Stimulated activated CD4-positive, alpha-beta T cell treated with anti-CD3 and anti-CD28 coated beads, Interleukin-15, amount 100 ng/mL, for 1 hour (primary cell): ENCODE measurements at regions not wholly inside any gene's neighbourhood (a gene's known extent, or its start where the extent isn't known, plus 50 kb on each side); places are given as distances from the start of the nearest gene placed in this dataset.
"Not testable (repeated sequence)": the region's sequence is repeated elsewhere in the genome, so short reads cannot be mapped to it uniquely, and the experiment has no call there.

Source experiments
- DNase-seq, 2 donors: peaks; one replicate each; pipeline ENCODE4 v3.0.0-alpha.2; 2020; ENCODE audit warnings: low read depth in 1 of 2, low spot score in 1 of 2

GRCh38 chr9:65397226-65397625 is 112.2 kb upstream of the FOXD4L5 start:
- not testable (repeated sequence) for DNase-seq

- DNase-seq: not testable (repeated sequence)
Measured at GRCh38 chr9:65396601-65397000, 111.6 kb upstream of the FOXD4L5 start.

- DNase-seq: not testable (repeated sequence)
Measured at GRCh38 chr9:65395789-65396188, 110.8 kb upstream of the FOXD4L5 start.

GRCh38 chr9:65395121-65395520 is 110.1 kb upstream of the FOXD4L5 start:
- DNase-seq: not testable (repeated sequence)

GRCh38 chr9:65393111-65393810 is 108.3 kb upstream of the FOXD4L5 start:
- not testable (repeated sequence) for DNase-seq

- DNase-seq: not testable (repeated sequence)
Measured at GRCh38 chr9:65392611-65393010, 107.6 kb upstream of the FOXD4L5 start.

- peak in 1 of 2 donors; percentile 24 for DNase-seq
Measured at GRCh38 chr9:65389710-65390109, 104.7 kb upstream of the FOXD4L5 start.

- DNase-seq: not testable (repeated sequence)
Measured at GRCh38 chr9:65389216-65389615, 104.2 kb upstream of the FOXD4L5 start.

GRCh38 chr9:65386699-65387098 is 101.7 kb upstream of the FOXD4L5 start:
- DNase-seq: peak; percentile 46 to 64

- DNase-seq: not testable (repeated sequence)
Measured at GRCh38 chr9:65386191-65386590, 101.2 kb upstream of the FOXD4L5 start.

GRCh38 chr9:65385655-65386024 is 100.6 kb upstream of the FOXD4L5 start:
- DNase-seq: not testable (repeated sequence)

- not testable (repeated sequence) for DNase-seq
Measured at GRCh38 chr9:65384759-65385654, 100.0 kb upstream of the FOXD4L5 start.

- DNase-seq: not testable (repeated sequence)
Measured at GRCh38 chr9:65384066-65384465, 99.1 kb upstream of the FOXD4L5 start.

GRCh38 chr9:65383646-65384045 is 98.6 kb upstream of the FOXD4L5 start:
- not testable (repeated sequence) for DNase-seq

- DNase-seq: not testable (repeated sequence)
Measured at GRCh38 chr9:65382701-65383318, 97.8 kb upstream of the FOXD4L5 start.
